Keratinocyte (primary cell): ENCODE measurements at regions not wholly inside any gene's neighbourhood (a gene's known extent, or its start where the extent isn't known, plus 50 kb on each side); places are given as distances from the start of the nearest gene placed in this dataset.
A peak's percentile ranks its signal among the peaks of the same experiment; 100 is the strongest.

Experiments
- DNase-seq: peaks from one replicate; pipeline ENCODE4 v3.0.0-alpha.2; 2011; ENCODE audit warnings: low read depth, missing footprints, low spot score
- FAIRE-seq: peaks from 2 replicates; lab custom pipeline; 2011; peaks lifted over from hg19 to GRCh38; lab: Jason Lieb, UNC
- H2AFZ ChIP-seq: 2 replicates; pipeline ENCODE4 v1.6.0; 2012; ENCODE audit warnings: low read length, control low read depth, inconsistent platforms; ENCODE audit not compliant: control insufficient read depth
- H3K27ac ChIP-seq: 2 replicates; pipeline ENCODE4 v1.5.1; 2011; ENCODE audit warnings: low read length; ENCODE audit not compliant: control insufficient read depth, insufficient read depth
- H3K27me3 ChIP-seq: 3 replicates; pipeline ENCODE4 v1.6.0; 2011; ENCODE audit warnings: low read length; ENCODE audit not compliant: control insufficient read depth, insufficient read depth; ENCODE audit errors: extremely low read depth
- H3K36me3 ChIP-seq, 2 experiments: 2 replicates in 1 of 2; 3 replicates in 1 of 2; pipeline ENCODE4 v1.5.1; 2011; ENCODE audit warnings: low read length in 2 of 2, mild to moderate bottlenecking in 1 of 2; ENCODE audit not compliant: control insufficient read depth in 2 of 2, insufficient read depth in 2 of 2; ENCODE audit errors: extremely low read depth in 1 of 2
- H3K4me1 ChIP-seq: 3 replicates; pipeline ENCODE4 v1.5.1; 2011; ENCODE audit warnings: low read length; ENCODE audit not compliant: control insufficient read depth, insufficient read depth; ENCODE audit errors: extremely low read depth
- H3K4me2 ChIP-seq: 3 replicates; pipeline ENCODE4 v1.6.0; 2011; ENCODE audit warnings: low read depth, low read length; ENCODE audit not compliant: control insufficient read depth, insufficient read depth; ENCODE audit errors: extremely low read depth
- H3K4me3 ChIP-seq, 3 experiments: fragments of 200-600 bp in 1 of 3; sonication (generic) in 1 of 3; 2 replicates in 2 of 3; 3 replicates in 1 of 3; pipeline ENCODE4 v1.5.1; 2011 to 2016; ENCODE audit warnings: low read length in 3 of 3, mild to moderate bottlenecking in 3 of 3, control low read depth in 2 of 3, inconsistent platforms in 1 of 3, low read depth in 1 of 3, mixed read lengths in 1 of 3, mixed run types in 1 of 3, moderate library complexity in 1 of 3; ENCODE audit not compliant: control insufficient read depth in 2 of 3, insufficient read depth in 2 of 3; ENCODE audit errors: extremely low read depth in 1 of 3
- H3K79me2 ChIP-seq: 2 replicates; pipeline ENCODE4 v1.6.0; 2012; ENCODE audit warnings: low read length; ENCODE audit not compliant: control insufficient read depth, insufficient read depth
- H3K9ac ChIP-seq: 3 replicates; pipeline ENCODE4 v1.6.0; 2011; ENCODE audit warnings: low read length; ENCODE audit not compliant: control insufficient read depth, insufficient read depth; ENCODE audit errors: extremely low read depth
- H3K9me1 ChIP-seq: 3 replicates; pipeline ENCODE4 v1.6.0; 2011; ENCODE audit warnings: low read length; ENCODE audit not compliant: control insufficient read depth, insufficient read depth; ENCODE audit errors: extremely low read depth
- H3K9me3 ChIP-seq: 2 replicates; pipeline ENCODE4 v1.5.1; 2012; ENCODE audit warnings: low read depth, low read length; ENCODE audit not compliant: control insufficient read depth
- H4K20me1 ChIP-seq: 3 replicates; pipeline ENCODE4 v1.6.0; 2011; ENCODE audit warnings: low read length; ENCODE audit not compliant: control insufficient read depth, insufficient read depth; ENCODE audit errors: extremely low read depth
- EZH2 ChIP-seq: IDR thresholded peaks from one replicate; pipeline ENCODE4 v1.6.1; 2012; ENCODE audit warnings: inconsistent platforms, mild to moderate bottlenecking, low read length, moderate library complexity
- dilution Hi-C: fragments of 300-500 bp; cut with MboI; formaldehyde crosslinking; loops from one replicate; pipeline ENCODE4 v1.7.0; 2020; ENCODE audit warnings: low sequenced_read_pairs; ENCODE audit not compliant: extremely low pct_ligation_motif_present
- TF ChIP-seq, protein P1 (sequence below), 3 experiments: IDR thresholded peaks in 1 of 3; conservative IDR thresholded peaks in 1 of 3; optimal IDR thresholded peaks in 1 of 3; 2 replicates in 2 of 3; 3 replicates in 1 of 3; pipeline versions ENCODE3 to v1.5.1; 2011; ENCODE audit warnings: low read length in 3 of 3, mild to moderate bottlenecking in 3 of 3, moderate library complexity in 2 of 3, control low read depth in 1 of 3, inconsistent platforms in 1 of 3; ENCODE audit not compliant: insufficient read depth in 2 of 3; ENCODE audit errors: extremely low read depth in 1 of 3

DNA sequence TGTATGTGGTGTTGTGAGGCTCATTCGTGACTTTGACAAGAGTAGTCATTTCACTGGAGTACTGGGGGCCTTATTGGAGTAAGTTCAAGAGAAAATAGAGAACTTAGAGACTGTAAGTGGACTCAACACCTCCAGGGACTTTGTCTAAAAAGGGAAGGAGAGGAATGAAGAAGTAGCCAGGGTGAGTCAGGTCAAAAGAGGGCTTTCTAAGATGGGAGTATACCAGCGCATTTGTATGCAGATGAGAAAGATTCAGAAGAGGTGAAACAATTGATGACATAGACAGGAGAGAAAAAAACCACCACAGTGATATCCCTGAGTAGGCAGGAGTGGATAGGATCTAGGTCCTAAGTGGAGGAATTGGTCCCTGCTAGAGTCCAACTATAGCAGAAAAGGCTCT is 246.8 kb downstream of the IKZF2 start:
- FAIRE-seq: no peak
- no peak overlapping the region for H3K4me3 ChIP-seq
- no peaks in the 10 kb centered on the region for H4K20me1 ChIP-seq
- H3K79me2 ChIP-seq: no peaks in the 10 kb centered on the region
- no peak overlapping the region for H3K4me2 ChIP-seq
- H3K36me3 ChIP-seq: no peaks in the 10 kb centered on the region
- H2AFZ ChIP-seq: no peak overlapping the region
- TF ChIP-seq, protein P1, sequence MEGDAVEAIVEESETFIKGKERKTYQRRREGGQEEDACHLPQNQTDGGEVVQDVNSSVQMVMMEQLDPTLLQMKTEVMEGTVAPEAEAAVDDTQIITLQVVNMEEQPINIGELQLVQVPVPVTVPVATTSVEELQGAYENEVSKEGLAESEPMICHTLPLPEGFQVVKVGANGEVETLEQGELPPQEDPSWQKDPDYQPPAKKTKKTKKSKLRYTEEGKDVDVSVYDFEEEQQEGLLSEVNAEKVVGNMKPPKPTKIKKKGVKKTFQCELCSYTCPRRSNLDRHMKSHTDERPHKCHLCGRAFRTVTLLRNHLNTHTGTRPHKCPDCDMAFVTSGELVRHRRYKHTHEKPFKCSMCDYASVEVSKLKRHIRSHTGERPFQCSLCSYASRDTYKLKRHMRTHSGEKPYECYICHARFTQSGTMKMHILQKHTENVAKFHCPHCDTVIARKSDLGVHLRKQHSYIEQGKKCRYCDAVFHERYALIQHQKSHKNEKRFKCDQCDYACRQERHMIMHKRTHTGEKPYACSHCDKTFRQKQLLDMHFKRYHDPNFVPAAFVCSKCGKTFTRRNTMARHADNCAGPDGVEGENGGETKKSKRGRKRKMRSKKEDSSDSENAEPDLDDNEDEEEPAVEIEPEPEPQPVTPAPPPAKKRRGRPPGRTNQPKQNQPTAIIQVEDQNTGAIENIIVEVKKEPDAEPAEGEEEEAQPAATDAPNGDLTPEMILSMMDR (optimal IDR thresholded peaks at IDR 0.05 in 1 of 3, IDR thresholded peaks at IDR 0.05 in 1 of 3, conservative IDR thresholded peaks at IDR 0.05 in 1 of 3; ENCODE audit: extremely low read depth in 1 of 3, insufficient read depth in 2 of 3, low read length in 3 of 3): no peak
- TF ChIP-seq EZH2: no peak
- no peaks in the 10 kb centered on the region for H3K9me1 ChIP-seq
- no peaks in the 10 kb centered on the region for H3K27me3 ChIP-seq
- no peak overlapping the region for H3K27ac ChIP-seq
- peaks cover 31% of the 10 kb centered on the region for H3K4me1 ChIP-seq
- no peak for DNase-seq
- no peak overlapping the region for H3K9ac ChIP-seq
- dilution Hi-C loops: no loop called here
- no peaks in the 10 kb centered on the region for H3K9me3 ChIP-seq

DNA sequence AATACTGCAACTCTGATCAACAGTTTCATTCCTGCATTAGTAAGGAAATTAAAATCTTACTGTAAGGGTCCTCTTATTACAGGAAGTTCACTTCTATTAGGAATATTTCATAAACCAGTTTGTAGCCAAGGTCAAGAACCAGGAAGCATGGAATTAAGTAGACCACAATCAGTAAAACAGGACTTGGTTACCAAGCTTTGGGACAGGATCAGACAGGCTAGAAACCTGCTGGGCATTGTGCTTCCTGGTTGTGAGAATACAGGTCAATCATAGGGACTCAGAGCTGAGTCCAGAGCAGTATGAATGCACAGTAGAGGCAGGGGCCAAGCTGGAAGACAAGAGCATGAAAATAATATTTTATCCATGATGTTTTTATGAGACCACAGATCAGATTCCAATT is 248.0 kb downstream of the IKZF2 start:
- DNase-seq: no peak
- H3K36me3 ChIP-seq: no peaks in the 10 kb centered on the region
- peak overlapping the region; percentile 10 for H2AFZ ChIP-seq
- no peak overlapping the region for H3K4me3 ChIP-seq
- H3K9ac ChIP-seq: no peak overlapping the region
- H3K4me1 ChIP-seq: peaks cover 31% of the 10 kb centered on the region
- H3K79me2 ChIP-seq: no peaks in the 10 kb centered on the region
- TF ChIP-seq, protein P1 (optimal IDR thresholded peaks at IDR 0.05 in 1 of 3, IDR thresholded peaks at IDR 0.05 in 1 of 3, conservative IDR thresholded peaks at IDR 0.05 in 1 of 3; ENCODE audit: extremely low read depth in 1 of 3, insufficient read depth in 2 of 3, low read length in 3 of 3): no peak
- TF ChIP-seq EZH2: no peak
- no peak overlapping the region for H3K27ac ChIP-seq
- no peaks in the 10 kb centered on the region for H3K9me3 ChIP-seq
- H3K27me3 ChIP-seq: no peaks in the 10 kb centered on the region
- no peaks in the 10 kb centered on the region for H3K9me1 ChIP-seq
- H4K20me1 ChIP-seq: no peaks in the 10 kb centered on the region
- peak; percentile 90 for FAIRE-seq
- H3K4me2 ChIP-seq: peak overlapping the region; percentile 1
- dilution Hi-C loops: no loop called here
